ENCODE measurements at regions not wholly inside any gene's neighbourhood (a gene's known extent, or its start where the extent isn't known, plus 50 kb on each side); places are given as distances from the start of the nearest gene placed in this dataset.
"Not testable (repeated sequence)": the region's sequence is repeated elsewhere in the genome, so short reads cannot be mapped to it uniquely, and the experiment has no call there.

DNA sequence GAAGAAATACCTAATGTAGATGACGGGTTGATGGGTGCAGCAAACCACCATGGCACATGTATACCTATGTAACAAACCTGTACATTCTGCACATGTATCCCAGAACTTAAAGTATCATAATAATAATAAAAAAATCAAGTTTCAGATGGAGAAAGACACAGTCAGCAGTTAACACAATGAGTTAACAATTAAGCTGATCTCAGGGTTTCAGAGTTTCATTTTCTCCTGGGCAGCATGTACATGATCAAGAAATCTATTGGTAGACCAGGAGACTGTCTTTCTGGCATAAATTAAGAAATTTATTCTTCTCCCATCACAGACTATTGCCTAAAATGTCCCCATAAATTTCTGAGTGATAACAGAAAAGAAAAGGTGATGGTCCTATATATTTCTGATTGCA lies 155.3 kb downstream of the RAD51AP2 start:
- no peak for DNase-seq (ENCODE audit: low spot score)

DNA sequence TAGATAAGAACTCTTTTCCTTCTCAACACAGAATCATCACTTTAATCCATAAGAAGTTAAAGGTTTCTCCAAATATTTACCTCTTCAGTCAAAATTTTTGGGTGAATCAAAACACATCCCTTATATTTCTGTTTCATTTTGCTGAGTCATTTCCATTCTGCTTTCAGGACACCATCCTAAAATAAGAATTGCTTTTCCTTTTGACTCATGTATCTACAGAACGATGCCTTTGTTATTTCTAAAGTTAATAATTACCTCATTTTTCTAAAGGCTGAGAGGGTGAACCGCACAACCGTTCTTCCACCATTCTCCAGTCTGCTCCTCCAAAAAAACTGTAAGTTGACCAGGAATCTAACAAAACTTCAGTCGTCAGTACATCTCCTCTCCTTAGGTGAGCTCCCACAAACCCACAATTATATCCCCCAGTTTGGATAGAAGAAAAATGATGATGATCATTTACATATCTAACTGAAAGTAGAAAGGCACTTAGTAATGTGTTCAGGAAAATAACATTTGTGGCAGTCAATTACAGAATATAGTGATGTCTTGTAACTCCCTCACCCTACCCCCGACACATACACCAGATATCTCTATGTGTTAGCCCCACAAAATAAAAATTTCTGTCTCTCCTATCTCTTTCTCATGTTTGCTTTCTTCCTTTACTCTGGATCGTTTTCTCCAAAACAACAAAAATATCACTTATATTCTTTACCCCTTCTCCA lies 162.5 kb downstream of the RAD51AP2 start:
- DNase-seq (ENCODE audit: low spot score) = no peak

DNA sequence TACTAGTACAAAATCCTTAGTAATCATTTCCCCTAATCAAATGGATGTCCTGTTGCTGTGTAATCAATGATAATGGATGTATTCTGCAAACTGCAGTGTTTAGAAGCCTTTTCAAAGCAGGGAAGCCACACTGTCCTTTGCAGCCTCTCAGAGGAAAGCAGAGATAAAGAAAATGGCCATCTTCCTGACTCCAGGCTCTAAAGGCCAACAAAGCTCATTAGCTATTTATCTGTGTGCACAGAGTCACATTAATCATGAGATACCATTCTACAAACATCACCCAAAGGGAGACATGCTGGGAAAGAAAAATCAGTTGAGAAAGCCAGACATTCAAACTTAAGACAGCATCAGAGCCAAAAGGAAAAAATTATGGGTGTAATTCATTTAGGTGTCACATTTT lies 165.0 kb downstream of the RAD51AP2 start:
- no peak for DNase-seq (ENCODE audit: low spot score)

DNA sequence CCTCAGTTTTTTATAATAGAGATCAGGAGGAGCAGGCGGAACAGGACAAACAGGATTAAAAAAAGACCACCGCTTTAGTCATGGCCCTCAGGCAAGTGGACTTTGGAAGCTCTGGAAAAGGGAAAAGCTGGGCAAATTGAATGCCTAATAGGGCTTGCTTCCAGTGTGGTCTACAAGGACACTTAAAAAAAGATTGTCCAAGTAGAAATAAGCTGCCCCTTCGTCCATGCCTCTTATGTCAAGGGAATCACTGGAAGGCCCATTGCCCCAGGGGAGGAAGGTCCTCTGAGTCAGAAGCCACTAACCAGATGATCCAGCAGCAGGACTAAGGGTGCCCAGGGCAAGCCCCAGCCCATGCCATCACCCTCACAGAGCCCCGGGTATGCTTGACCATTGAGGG lies 175.5 kb downstream of the RAD51AP2 start:
- DNase-seq (ENCODE audit: low spot score) = not testable (repeated sequence)

DNA sequence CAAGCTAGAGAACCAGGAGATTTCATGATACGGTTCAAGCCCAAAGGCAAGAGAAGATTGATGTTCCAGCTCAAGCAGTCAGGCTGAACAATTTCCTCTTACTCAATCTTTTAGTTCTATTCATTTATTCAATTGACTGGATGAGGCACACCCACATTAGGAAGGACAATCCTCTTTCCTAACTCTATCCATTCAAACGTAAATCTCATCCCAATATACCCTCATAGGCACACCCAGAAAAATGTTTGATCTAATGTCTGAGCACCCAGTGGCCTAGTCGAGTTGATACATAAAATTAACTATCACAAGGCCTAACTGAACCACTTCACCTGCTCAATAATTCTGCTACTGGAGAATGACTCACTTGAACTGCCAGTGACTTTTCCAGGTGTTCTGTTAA lies 180.7 kb downstream of the RAD51AP2 start:
- DNase-seq (ENCODE audit: low spot score) = no peak

DNA sequence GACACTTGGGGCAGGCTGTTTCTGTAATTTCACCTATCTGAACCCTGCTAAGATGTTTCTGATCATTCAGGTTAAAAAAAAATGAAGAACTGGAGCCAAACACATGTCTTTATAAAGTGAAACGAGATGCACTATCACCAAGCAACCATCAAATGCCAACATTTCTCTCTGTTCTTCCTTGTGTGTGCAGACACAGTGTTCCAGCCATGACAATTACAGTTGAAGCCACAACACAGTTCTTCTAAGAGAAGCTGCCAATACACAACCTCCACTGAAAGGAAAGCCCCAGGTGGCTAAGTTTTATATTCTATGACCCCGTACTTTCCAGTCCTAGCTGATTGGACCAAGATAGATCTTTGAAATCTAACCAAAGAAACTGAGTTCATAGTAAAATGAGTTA lies 181.8 kb downstream of the RAD51AP2 start:
- DNase-seq (ENCODE audit: low spot score) = no peak

DNA sequence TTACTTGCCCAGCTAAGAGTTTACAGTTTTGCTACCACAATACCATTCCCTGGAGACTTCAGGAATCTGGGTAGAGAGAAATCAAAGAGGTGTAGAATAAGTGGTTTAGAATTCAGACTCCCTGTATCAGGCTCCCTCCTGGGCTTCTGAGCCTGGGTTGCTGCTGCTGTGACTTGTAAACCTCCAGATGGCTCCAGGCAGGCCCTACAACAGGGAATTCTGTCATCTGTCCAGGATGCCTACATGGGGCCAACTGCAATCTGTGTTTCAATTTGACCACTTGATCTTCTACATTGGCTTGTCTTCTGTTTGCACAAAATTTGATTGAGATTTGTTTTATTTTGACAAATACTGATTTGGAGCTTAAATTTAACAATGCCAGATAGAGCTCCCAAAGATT lies 183.9 kb downstream of the RAD51AP2 start:
- DNase-seq (ENCODE audit: low spot score) = no peak

DNA sequence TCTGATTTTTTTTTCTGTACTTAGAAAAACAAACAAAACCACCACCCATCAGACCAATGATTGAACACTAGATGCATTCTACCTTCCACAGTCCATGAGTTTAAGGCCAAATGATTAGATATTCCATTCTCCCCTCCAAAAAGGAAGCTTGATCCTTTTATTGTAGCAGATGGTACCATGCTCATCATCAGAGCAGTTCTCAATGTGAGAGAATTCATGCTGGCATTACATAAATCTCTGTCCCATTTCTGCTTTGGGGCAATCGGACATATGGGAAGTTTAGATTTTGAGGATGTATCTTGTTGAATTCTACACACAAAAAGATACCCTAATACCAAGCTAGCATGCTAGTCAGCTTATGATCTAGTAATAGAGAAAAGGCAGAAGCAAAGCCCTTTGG lies 186.6 kb downstream of the RAD51AP2 start:
- DNase-seq (ENCODE audit: low spot score) = no peak

DNA sequence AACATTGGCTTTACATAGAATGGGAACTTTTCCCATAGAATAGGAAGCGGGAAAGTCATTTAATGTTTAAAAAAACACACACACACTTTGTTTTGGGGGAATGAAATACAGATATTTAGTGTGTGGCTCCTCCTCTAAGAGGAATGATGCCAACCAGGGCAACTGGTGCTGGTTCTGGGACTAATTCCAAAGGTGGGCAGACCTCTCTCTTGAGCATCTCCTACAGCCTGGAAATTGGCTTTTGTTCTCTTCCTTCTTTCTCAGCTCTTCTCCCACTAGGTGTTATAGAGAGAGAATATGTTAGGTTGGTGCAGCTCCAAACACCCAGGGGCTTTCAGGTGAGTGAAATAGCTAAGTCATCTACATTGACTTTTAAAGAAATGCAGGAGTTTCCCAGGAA lies 190.1 kb downstream of the RAD51AP2 start:
- no peak for DNase-seq (ENCODE audit: low spot score)

DNA sequence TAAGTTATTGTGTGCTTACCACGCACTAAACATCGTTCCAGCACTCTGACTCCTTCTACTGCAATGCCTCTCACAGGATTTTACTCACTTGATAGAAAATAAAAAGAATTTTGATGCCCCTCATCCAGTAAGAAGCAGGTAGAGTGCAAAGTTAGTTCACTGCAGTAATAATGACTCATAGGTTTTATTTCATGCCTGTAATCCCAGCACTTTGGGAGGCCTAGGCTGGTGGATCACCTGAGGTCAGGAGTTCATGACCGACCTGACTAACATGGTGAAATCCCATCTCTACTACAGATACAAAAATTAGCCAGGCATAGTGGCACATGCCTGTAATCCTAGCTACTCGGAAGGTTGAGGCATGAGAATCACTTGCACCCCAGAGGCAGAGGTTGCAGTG lies 190.6 kb downstream of the RAD51AP2 start:
- DNase-seq (ENCODE audit: low spot score) = no peak

DNA sequence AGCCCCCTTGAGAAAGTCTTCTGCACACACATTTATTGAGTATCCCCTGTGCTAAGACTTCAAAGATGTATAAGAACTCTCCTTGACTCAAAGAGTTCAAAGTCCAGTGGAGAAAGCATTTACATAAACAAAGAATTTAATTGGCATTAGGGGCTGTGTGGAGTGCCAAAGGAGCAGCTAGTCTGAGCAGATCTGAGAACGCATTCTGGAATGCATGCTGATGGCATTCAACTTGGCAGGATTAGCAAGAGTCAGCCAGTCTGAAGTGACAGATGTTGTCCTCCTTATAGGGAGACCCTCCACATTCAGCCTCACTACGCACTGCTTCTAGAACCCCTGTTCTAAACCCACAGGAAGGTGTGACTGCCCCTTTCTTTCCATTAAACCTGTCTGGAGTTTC lies 191.5 kb downstream of the RAD51AP2 start:
- DNase-seq (ENCODE audit: low spot score) = no peak

DNA sequence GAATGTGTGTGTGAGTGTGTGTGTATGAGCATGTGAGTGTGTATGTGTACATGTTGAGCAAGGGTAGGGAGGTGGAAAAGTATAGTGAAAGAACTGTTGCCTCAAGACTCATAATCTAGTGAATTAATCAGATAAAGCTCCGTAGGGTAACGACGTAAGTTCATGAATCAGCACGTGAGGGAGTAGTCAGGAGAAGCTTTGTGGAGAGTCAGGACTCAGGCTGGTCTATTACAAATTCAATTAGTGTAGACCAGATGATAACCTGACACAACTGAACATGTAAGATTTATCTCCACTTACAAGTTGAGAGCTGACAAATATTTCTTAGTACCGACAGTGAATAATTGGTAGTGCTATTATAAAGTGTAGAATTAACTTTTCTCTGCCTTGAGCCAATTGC lies 194.5 kb downstream of the RAD51AP2 start:
- DNase-seq (ENCODE audit: low spot score) = no peak

DNA sequence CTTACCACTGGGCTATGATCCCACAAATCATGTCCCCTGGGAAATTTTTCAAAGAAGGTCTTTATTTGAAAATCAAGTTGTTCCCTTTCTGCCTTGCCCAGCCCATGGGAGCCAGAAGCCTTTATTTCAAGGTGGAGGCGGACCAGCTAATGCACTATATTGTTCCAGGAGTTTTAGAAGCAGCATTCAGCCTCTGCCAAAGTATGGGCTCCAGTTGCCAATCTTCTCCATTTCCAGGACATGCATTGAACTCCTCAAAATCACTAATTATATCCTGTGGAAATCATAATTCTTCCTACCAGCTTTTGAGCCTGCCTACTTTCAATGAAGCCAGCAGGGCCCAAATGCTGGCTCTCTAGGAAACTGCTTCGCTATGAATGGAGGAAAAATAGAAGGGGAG lies 195.8 kb downstream of the RAD51AP2 start:
- no peak for DNase-seq (ENCODE audit: low spot score)

DNA sequence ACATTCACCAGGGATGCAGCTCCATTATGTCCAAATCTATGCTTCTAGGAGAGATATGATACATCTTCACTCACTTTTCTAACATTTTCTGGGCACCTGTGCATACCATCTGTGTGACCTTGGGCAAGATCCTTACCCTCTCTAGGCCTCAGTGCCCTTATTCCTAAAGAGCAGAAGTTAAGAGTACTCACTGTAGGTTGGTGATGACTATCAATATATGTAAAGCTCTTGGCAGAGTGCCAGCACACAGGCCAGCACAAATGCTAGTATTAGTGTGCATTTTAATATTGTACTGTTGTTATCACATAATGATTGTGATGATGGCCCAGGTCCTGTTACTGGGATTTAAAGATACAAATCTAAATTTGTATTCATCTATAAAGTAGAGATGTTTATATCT lies 199.2 kb downstream of the RAD51AP2 start:
- no peak for DNase-seq (ENCODE audit: low spot score)

DNA sequence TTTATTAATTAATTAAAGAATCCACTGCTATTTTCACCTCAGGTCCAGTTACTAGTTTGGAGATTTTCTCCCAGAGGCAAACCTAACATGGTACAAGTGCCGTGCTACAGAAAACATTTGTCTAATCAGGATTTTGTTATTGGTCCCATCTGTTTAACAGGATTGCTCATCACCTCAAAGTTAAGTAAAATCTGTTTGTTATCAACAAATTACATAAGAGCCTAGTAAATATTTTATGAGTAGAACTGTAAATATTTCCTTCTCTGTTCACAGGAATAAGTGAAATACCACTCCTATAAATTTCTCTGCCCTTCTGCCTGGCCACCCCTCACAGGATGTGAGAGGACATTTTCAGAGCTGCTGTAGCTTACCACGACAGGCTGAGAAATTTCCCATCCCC lies 200.2 kb downstream of the RAD51AP2 start:
- peak; percentile 31 for DNase-seq (ENCODE audit: low spot score)

DNA sequence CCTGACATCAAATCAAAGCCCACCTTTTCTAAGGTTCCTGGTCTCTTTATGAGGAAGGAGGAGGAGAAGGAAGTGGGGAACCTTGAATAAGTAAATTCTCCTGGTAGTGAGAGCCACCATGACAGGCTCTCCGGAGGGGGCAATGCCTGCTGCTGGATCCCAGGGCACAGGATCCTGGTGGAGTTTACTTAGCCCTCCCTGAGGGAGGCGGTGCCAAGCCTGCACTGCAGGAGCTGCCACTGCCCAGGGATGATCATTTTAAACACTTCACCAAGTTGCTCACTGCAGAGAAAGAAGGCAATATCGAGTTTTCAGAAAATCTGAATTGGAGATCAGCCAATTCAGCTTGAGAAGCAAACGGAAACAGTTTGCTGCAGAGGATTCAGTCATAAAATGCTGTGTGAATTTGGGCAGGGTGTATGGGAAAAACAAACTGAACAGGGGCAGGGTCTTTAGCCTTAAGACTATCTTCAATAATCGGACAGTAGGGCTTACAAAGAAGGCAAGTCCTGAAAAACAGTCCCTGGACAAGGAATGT lies 200.7 kb downstream of the RAD51AP2 start:
- no peak for DNase-seq (ENCODE audit: low spot score)

DNA sequence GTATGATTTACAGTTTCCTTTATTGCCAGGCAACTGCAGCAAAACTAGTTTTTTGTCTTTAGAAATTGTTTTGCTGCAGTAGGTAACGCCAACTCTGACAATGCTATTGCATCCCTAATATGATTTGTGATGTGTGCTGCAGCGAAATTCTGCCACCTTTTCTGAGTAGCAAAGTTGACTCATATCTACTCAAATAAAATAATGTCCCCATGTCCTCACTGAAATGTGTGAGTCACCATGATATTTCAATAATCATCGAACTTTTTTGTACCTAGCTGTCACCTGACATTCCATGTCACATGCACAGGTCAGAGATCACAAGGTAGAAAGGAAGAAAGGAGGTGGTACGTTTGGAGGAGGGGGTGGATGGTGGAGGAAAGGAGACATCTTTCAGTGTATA lies 205.0 kb downstream of the RAD51AP2 start:
- no peak for DNase-seq (ENCODE audit: low spot score)

DNA sequence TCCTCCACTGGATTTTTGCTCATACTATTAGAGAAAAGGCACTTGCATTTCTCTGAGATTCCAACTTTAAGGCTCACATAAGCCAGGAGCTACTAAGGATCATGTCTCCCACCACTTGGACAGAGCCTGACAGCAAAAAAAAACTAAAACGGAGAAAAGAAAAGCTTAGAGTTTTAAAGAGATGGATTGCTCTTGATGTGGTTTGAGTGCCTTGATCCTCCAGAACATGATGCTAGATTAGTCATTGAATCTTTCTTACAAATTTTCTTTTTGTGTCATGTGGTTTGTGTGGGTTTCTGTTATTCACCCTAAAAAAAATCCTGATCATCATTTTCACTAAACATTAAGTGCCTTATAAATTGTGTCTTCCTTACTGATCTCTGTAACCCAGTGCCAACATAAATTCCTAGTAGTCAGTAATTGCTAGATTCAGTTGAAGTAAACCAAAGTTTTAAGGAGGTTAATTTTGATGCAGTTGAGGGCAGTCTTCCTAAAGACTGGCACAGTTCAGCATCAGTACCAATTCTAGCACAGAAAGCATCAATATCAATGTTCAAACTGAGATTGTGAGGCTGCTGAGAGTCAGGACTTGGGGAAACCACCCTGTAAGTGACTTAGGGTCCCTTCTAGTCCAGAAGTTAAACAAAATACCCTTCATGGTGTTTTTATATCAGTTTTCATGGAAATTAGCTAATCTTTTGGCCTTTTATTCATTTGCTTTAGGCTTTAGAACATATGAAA lies 206.3 kb downstream of the RAD51AP2 start:
- no peak for DNase-seq (ENCODE audit: low spot score)

DNA sequence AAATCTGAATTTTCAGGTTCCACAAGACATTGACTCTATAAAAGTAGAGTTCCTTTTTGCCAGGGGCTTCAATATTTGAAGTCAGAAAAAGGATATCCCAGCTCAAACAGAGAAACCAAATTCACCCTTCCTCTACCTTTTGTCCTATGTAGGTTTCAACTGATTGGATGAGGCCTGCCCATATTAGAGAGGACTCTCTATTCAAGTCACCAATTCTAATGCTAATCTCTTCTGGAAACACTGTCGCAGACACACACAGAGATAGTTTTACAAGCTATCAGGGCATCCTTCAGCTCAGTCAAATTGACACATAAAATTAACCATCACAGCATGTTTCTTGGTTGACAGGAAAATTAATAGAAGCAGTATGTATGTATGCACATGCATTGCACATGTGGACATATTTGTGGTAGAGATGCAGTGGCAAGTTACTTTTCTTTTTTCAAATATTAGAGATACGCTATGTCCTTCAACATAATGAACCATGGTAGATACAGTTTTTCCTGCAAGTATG lies 207.1 kb downstream of the RAD51AP2 start:
- no peak for DNase-seq (ENCODE audit: low spot score)

DNA sequence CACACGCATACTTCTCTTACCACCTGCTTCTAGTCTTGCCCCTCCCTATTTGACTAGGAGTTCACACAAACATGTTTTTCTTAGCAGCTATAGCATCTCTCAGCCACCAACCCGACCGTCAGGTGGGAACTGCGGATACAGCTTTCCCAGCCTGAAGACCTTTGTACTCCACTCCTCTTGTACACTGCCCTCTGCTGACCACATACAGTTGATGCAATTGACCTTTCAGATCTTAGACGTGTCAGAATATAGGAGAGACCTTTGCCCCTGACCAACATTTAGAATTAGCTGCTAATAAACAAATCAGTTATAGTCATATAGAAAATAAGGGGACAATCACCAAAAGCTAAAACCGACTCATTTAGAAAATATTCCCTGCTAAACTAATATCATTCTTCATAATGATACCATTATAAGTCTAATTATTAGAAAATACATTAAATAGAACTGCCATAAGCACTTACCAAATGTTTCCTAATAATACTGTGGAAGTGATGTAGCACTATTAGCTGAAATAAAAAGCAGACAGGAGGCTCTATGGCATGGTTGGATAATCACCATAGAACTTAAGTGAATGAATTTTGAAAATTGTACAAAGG lies 208.4 kb downstream of the RAD51AP2 start:
- DNase-seq (ENCODE audit: low spot score) = peak; percentile 40

DNA sequence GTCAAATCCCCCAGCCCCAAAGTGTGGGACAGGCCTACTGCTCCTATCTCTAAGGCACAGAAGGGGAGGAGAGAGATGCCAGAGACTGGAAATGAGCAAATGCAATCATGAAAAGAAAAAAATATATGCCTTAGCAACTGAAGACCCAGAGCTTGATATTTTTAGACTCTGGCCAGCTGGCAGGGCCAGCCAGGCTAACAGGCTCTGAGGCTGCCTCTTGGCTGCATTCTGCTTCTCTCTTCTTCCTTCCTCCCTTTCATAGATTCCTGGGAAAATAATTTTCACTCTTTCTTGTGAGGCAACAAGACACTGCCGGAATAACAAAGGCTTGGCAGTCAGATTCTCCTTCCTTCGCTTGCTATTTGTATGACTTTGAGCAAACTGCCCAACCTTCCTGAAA lies 209.1 kb downstream of the RAD51AP2 start:
- no peak for DNase-seq (ENCODE audit: low spot score)

DNA sequence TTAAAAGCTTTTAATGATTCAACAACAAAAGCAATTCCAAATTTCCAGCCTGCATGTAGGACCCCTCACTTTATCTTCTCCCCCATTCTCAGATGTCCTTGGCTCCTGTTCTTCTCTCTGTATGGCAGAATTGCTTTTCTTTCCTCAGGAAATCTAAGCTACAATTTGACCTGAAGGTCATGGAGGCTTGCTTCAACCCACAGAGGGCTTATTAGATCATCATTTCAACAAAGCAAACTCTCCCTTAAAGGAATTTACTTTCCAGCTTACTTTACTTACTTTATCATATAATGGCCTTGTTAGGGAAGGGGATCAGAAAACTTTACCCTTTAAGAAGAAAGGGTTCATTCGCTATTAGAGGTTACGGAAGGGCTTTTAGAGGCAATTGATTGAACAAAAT lies 211.5 kb downstream of the RAD51AP2 start:
- DNase-seq (ENCODE audit: low spot score) = no peak

DNA sequence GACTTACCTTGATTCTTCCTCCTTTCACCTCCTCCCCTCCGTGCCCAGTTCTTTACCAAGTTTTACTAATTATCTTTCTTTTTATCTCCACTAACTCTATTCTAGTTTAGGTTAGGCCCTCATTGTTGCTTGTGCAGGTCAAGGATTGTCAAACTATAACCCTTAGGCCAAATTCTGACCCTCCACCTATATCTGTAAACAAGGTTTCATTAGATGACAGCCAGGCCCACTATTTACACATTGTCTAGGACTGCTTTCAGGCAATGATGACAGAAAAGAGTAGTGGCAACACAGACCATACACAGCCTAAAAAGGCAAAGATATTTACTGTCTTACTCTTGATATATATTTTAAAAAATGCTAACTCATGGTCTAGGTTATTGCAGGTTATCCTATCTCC lies 212.0 kb downstream of the RAD51AP2 start:
- DNase-seq (ENCODE audit: low spot score) = no peak

Measured in GM03348 (cell line).